Germinal center (tissue), 1 donor: ENCODE measurements at regions not wholly inside any gene's neighbourhood (a gene's known extent, or its start where the extent isn't known, plus 50 kb on each side); places are given as distances from the start of the nearest gene placed in this dataset.

ENCODE experiments used
- DNase-seq: peaks from one replicate; pipeline ENCODE4 v3.0.0; 2012; ENCODE audit warnings: mixed read lengths, low spot score

DNA sequence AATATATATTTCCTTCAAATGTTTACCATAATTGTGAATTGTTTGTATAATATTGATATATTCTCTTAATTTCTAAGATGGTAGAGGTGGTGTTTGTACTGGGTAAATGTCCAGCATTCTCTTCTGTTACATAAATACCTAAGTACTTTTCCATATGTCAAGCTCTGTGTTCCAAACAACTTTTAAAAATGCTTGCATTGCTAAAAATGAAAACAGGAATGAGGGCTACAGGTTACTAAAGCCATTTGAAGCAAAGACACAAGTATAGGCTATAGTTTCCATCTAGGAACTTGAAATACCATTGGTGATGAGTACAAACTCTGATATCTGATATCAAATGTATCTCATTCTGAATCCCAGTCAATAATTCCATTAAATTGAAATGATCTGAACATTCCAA is 233.6 kb upstream of the SORCS1 start:
- no peak for DNase-seq

GRCh38 chr10:107391901-107392300 is 227.4 kb upstream of the SORCS1 start:
- DNase-seq, result no peak

GRCh38 chr10:107390563-107390962 is 226.1 kb upstream of the SORCS1 start:
- no peak for DNase-seq

- no peak for DNase-seq
Measured at GRCh38 chr10:107383357-107383756, 218.9 kb upstream of the SORCS1 start.

GRCh38 chr10:107379601-107380000 is 215.1 kb upstream of the SORCS1 start:
- DNase-seq, result no peak

DNA sequence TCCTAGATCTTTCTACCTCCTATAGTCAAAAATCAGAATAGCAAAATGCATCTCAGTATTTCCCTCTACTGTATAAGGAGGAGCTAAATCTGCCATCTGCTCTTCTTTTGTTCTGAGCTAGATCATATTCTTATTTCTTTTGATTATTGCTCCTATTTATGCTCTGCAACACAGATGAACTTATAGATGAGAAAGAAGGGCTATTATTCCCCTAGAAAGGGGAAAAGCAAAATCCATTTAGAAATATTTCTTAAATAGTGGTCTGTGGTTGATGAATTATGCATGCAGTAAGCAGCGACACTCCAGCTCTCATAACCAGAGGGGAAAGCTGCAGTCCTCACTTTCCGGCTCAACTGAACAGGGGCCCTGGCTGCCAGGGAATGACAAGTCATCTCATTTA is 207.3 kb upstream of the SORCS1 start:
- no peak for DNase-seq

DNA sequence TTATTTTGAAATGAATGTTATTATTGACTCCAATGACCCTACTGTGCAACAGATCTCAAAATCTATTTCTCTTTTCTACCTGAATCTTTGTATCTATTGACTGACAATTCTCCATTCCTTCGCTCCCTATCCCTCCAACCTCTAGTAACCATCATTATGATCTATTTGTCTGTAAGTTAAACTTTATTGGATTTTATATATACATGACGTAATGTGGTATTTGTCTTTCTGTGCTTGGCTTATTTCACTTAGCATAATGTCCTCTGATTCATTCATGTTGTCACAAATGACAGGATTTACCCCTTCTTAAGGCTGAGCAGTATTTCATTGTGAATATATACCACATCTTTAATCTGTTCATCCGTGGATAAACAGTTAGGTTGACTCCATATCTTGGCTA is 200.4 kb upstream of the SORCS1 start:
- DNase-seq, result no peak

DNA sequence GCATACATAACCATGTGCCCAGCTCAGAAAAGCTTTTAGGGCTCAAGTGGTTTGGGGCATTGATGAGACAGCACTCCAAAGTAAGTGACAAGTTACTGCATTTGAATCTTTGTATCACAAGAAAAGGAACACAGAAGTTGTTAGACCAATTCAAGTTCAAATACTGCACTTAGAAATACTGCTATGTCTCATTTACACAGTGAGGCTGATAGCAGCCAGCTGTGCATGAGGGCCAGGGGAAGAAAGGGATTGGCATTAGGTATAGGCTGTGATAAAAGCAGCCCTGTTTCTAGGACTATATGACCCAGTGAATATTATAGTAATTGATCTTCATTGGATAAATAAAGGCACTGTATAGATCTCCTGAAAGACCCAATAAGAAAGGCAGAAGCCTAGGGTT is 197.8 kb upstream of the SORCS1 start:
- DNase-seq, result no peak

DNA sequence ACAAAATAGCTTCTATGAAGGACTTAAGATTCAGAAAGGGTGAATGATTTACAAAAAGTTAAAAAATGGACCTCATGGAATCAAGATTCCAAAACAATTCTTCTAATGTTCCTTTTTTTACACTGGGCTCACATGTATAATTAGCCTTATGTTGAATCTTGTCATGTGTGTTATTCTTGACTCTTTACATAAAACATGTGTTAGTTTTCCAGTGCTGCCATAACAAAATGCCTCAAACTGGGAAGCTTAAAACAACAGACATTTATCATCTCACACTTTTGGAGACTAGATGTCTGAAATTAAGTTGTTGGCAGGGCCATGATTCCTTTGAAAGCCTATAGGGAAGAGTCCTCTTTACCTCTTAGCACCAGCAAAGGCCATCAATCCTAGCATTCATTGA is 192.5 kb upstream of the SORCS1 start:
- DNase-seq, result no peak

- no peak for DNase-seq
Measured at GRCh38 chr10:107356396-107356795, 191.9 kb upstream of the SORCS1 start.

DNA sequence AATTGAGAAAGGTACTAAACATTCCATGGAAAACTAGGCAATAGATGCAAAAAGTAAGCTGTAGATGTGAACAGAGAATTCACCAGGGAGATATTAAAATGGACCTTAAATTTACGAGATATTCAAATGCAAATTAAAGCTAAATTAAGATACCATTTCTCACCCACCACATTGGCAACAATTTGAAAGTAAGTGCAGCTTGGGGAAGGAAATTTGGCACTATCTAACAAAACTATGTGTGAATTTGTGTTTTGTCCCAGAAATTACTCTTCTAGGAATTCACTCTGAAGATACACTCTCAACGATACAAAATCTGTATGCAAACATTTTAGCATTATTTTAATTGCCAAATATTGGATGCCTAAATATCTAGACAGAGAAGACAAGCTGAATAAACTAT is 178.2 kb upstream of the SORCS1 start:
- DNase-seq, result no peak

- DNase-seq, result no peak
Measured at GRCh38 chr10:107341281-107341680, 176.8 kb upstream of the SORCS1 start.

DNA sequence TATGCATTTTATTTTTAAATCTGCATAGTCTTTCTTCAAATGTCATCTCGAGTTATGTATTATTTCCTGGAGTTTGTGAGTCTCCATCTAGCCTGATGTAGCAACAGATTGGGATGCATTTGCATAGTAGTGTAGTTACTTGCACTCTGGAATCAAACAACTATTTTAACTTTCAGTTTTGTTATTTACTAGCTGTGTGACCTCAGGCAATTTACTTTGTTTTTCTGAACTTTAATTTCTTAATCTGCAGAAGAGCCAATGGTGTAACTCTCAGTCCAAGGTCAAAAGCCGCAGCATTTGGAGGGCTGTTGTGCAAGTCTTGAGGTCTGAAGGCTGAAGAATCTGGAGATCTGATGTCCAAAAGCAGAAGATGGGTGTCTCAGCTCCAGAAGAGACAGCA is 175.8 kb upstream of the SORCS1 start:
- DNase-seq, result no peak

GRCh38 chr10:107336061-107336460 is 171.6 kb upstream of the SORCS1 start:
- DNase-seq, result no peak

DNA sequence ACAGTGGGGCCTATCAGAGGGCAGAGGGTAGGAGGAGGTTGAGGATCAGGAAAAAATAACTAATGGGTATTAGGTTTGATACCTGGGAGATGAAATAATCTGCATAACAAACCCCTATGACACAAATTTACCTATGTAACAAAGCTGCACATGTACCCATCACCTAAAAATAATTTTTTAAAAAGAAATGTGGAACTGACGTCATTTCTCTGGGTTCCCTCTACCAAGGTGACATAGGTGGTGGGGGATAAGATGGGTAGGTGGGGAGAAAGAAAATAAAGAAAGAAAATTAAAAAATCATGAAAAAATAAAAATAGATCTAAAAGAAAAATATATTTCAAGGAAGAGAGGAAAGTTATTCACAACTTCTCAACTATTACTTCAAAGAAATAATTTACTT is 153.1 kb upstream of the SORCS1 start:
- DNase-seq, result no peak

DNA sequence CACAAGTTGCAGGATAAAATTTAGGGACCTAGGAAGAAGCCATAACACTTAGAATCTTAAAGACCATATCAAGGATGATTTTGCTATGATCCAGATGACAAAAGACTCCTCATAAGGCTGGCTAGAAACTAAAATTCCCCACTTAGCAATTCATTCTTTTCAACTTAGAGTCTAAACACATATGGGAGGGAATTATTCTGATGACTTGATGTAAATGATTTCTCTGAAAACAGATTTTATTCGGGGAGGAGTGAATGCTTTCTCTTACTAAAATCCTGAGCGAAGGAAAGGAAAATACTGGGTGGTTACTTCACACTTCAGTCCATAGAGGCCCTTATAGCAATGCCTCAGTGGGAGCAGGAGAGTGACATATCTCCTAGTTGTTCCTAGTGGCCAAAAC is 138.7 kb upstream of the SORCS1 start:
- no peak for DNase-seq

GRCh38 chr10:107299606-107300005 is 135.1 kb upstream of the SORCS1 start:
- no peak for DNase-seq

GRCh38 chr10:107284187-107284586 is 119.7 kb upstream of the SORCS1 start:
- DNase-seq, result no peak

GRCh38 chr10:107280293-107280692 is 115.8 kb upstream of the SORCS1 start:
- no peak for DNase-seq

DNA sequence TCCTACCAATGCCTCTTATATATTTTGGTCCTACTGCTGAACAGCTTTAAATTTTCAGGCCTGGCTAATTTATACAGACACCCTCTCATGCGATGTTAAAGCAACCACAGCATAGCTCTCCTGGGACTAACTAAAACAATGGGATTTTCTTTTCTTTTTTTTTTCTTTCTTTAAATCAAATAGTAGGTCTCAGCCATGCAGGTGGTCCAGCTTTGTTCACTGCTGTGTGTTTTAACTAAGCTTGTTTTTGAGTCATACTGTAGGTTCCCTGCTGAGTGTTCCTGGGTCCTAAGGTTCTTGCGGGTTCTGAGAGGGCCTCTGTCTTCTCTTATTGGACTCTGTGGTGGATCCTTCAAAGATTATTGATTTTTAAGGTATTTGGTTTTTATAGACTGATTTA is 113.1 kb upstream of the SORCS1 start:
- DNase-seq, result no peak

DNA sequence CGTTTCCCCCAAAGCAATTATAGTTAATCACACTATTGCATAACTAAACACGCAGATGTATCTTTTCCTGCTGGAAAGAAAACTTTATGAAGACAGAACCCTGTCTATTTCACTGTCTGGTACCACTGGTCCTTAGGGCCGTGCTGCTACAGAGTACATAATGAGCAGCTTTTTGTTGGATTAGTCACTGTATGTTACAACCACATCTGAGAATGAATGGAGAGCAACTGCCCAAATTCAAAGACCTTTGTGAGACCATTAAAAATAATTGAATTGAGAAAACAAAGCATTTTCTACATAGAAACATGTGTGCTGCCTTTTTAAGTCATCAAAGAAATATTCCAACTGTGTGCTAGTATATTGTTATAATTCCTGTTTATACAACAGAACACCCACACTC is 111.3 kb upstream of the SORCS1 start:
- DNase-seq, result no peak

GRCh38 chr10:107269626-107270025 is 105.1 kb upstream of the SORCS1 start:
- DNase-seq, result no peak

DNA sequence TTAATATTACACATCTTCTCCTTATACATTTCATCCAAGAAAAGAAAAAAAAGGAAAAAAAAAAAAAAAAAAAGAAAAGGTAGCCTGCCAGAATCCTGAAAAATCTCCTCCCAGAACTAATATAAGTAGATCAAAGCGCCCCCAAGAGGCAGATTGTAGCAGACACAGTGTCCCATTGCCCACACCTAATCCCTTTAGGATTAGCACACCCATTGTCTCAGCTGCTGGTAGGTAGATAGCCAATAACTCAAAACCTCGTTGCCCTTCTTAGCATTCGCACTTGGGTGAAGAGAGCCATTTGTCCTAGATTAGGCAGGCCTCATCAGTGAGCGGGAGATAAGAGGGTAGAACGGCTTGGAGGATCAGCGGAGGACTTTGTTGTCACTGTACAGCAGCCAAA is 100.2 kb upstream of the SORCS1 start:
- no peak for DNase-seq

DNA sequence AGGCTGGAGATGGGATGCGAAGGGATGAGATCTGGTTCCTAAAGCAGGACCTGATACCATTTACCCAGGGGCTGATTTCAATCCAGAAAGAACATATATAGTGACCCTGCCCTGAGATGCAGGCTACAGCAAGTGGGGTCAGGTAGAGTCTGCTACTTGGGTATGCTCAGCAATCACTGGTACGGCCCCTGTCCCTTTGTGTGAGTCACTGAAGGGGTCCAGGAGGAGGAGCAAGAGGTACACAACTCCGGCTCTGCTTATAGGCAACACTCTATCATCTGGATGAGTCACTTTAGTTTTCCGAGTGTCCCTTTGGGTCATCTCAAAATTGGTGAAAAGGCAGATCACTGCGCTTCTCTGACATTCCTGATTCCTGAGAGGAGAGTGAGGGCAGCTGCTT is 79.6 kb upstream of the SORCS1 start:
- DNase-seq, result no peak

DNA sequence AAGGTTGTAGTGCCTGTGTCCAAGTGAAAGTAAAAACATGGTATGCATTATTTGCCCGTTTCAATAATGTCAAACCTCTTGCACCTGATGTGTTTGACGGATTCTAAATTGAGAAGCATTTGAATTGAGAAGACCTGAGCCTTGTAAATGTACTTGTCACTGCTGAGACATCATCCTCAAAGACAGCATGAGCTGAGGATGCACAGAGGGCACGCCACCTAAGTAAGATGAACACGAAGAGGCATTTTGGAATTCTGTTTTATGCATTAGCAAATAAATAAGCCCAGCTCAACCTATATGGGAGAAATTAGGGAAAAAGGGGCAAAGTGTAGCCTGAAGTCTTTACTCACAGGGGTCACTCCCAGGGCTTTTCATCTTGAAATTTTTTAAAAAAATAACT is 73.8 kb upstream of the SORCS1 start:
- no peak for DNase-seq
